HUES64 (cell line): ENCODE measurements at regions not wholly inside any gene's neighbourhood (a gene's known extent, or its start where the extent isn't known, plus 50 kb on each side); places are given as distances from the start of the nearest gene placed in this dataset.

Experiments
- H3K27ac ChIP-seq: 2 replicates; pipeline ENCODE4 v1.7.0; 2013; ENCODE audit warnings: low read depth, low read length, inconsistent platforms
- H3K27me3 ChIP-seq: 2 replicates; pipeline ENCODE4 v1.6.1; 2013; ENCODE audit warnings: mild to moderate bottlenecking, low read length; ENCODE audit not compliant: insufficient read depth
- H3K36me3 ChIP-seq: 2 replicates; pipeline ENCODE4 v1.6.1; 2013; ENCODE audit warnings: mild to moderate bottlenecking, low read length; ENCODE audit not compliant: insufficient read depth
- H3K4me1 ChIP-seq: 2 replicates; pipeline ENCODE4 v1.6.1; 2013; ENCODE audit warnings: mild to moderate bottlenecking, low read length, moderate library complexity; ENCODE audit not compliant: insufficient read depth
- H3K4me3 ChIP-seq: 2 replicates; pipeline ENCODE4 v1.5.1; 2013; ENCODE audit warnings: mild to moderate bottlenecking, low read length, moderate library complexity
- H3K9ac ChIP-seq: 2 replicates; pipeline ENCODE4 v1.6.1; 2013; ENCODE audit warnings: mild to moderate bottlenecking, low read depth, low read length
- H3K9me3 ChIP-seq: 2 replicates; pipeline ENCODE4 v1.6.1; 2013; ENCODE audit warnings: low read depth, low read length; ENCODE audit not compliant: insufficient read depth
- WGBS: fragments of 150-250, 120-280 bp; methylation state at CpG from one replicate; pipeline ENCODE4 v1.1.7; 2013; ENCODE audit warnings: missing lambda C conversion rate; 5-methylcytosine and 5-hydroxymethylcytosine counted together

DNA sequence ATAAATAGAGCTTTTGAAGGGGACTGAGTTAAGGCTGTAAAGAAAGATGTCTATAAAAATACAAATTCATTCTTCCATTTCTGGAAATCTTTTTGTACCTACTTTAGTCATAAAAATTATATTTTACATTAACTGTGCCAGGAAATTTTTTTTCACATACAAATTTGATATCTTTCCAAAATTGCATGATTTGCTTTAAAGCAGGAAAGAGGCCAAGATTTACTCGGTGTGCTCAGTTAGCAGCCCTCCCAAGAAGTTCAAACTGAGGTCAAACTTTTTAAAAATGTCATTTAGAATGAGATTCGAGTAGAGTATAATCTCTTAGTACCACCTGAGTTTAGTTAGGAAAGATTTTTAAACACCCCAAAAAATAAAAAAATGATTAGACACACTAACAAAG lies 173.2 kb upstream of the GRIP1 start:
- Histone ChIP-seq H3K4me3 (no peak overlapping the region), H3K9ac (no peak overlapping the region), H3K36me3 (no peaks in the 10 kb centered on the region), H3K27ac (no peak overlapping the region), H3K27me3 (no peaks in the 10 kb centered on the region), H3K9me3 (no peaks in the 10 kb centered on the region), H3K4me1 (no peaks in the 10 kb centered on the region)
- WGBS, result 82% methylated on average over 1 of the region's 2 CpGs

DNA sequence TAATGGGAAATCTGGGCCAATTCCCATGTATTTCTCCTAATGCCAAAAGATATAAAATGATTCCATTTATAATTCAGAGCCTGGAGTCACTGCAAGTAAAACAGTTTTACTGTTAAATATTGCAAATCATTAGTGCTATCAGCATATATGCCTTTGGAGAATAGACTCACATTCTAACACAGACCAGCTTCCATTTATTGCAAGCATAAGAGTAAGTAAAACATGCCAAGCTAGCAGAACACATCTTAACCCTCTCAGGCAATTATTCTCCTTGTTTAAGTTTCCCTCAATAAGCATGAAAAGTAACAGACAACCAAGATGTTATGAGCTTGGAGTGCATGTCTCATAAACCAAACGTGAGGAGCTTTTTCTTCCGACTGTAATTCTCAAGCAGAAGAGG lies 173.9 kb upstream of the GRIP1 start:
- H3K9me3 ChIP-seq, result no peaks in the 10 kb centered on the region
- no peak overlapping the region for H3K27ac ChIP-seq
- no peak overlapping the region for H3K9ac ChIP-seq
- H3K4me3 ChIP-seq, result no peak overlapping the region
- H3K36me3 ChIP-seq, result no peaks in the 10 kb centered on the region
- WGBS, result 91% methylated on average over 2 of the region's 2 CpGs
- H3K27me3 ChIP-seq, result no peaks in the 10 kb centered on the region
- H3K4me1 ChIP-seq, result no peaks in the 10 kb centered on the region

DNA sequence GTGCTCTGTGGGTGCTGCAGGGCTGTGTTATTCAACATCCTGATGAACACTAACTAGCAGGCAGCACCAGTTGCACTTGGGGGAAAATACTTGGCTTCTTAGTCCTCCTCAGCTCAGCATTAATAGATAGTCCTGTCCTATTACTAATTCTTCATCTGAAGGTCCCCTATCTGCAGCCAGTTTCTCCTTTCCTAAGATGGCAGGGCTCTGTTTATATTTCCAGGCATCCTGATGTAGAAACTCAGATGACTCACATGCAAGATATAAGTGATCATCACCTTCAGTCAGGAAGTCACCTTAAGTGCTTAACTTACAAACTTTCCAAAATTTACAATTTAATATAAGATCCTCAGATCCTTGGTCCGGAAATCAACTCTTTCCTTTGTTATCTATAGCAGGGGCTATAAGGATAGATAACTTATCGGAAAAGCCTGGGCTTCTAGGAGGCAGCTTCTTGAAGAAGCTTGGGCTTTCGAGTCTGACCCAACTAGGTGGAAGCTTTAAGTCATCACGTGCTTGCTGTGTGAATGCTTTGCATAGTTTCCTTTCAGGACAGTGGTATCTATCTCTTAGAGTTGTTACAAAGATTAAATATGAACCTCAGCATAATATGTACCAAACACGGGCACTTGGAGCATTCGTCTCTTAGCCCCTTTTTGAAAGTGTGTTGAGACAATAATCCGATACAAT lies 181.0 kb upstream of the GRIP1 start:
- Histone ChIP-seq H3K4me1 (peaks cover 2% of the 10 kb centered on the region; the same call in 1 of the 2 replicates), H3K9me3 (no peaks in the 10 kb centered on the region), H3K27me3 (no peaks in the 10 kb centered on the region), H3K36me3 (no peaks in the 10 kb centered on the region), H3K4me3 (no peak overlapping the region), H3K27ac (no peak overlapping the region), H3K9ac (no peak overlapping the region)
- WGBS, result 86% methylated on average over 7 of the region's 7 CpGs

DNA sequence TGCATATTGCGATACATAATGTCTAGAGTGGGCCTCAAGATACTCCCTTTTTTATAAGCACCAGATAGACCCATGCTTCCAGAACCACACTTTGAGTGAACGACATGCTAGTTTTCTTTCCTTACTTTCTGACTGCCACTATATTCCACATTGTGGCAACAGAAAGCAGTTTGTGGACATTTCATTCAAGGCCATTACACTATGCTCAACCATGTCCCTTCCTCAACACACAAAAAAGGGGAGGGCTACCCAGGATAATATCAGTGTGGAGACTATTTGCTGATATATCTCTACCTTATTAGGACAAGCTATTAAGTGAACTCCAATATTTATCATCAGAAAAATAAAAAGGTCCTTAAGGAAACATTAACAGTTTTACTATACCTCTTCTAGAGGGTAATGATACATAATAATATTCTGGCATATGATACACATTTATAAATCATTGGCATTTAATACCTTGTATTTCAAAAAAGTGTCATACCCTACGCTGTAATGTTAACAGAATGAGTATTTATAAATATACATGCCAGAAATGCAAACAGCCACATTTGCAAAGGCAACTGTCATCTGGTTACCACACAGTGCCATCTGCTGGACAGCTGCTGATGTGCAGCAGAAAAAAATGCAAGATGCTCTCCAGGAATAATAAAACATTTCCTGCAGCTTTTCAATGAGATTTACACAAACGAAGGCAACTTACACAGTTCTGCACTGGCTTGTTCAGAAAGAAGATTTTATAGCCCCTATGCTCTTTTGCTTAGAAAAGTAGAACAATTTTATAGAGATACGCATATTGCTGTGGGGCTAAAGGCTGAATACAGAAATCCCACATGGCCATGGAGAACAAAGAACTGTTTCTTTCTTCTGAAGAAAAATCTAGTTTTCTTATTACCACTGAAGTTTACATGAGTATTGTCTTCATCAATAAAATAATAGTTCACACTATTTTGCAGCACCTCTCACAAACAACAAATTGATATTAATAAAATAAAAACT lies 182.2 kb upstream of the GRIP1 start:
- no peak overlapping the region for H3K27ac ChIP-seq
- peaks cover 2% of the 10 kb centered on the region; the same call in 1 of the 2 replicates for H3K4me1 ChIP-seq
- no peak overlapping the region for H3K9ac ChIP-seq
- H3K27me3 ChIP-seq, result no peaks in the 10 kb centered on the region
- no peak overlapping the region for H3K4me3 ChIP-seq
- WGBS, result 69% methylated on average over 4 of the region's 5 CpGs
- no peaks in the 10 kb centered on the region for H3K9me3 ChIP-seq
- no peaks in the 10 kb centered on the region for H3K36me3 ChIP-seq

DNA sequence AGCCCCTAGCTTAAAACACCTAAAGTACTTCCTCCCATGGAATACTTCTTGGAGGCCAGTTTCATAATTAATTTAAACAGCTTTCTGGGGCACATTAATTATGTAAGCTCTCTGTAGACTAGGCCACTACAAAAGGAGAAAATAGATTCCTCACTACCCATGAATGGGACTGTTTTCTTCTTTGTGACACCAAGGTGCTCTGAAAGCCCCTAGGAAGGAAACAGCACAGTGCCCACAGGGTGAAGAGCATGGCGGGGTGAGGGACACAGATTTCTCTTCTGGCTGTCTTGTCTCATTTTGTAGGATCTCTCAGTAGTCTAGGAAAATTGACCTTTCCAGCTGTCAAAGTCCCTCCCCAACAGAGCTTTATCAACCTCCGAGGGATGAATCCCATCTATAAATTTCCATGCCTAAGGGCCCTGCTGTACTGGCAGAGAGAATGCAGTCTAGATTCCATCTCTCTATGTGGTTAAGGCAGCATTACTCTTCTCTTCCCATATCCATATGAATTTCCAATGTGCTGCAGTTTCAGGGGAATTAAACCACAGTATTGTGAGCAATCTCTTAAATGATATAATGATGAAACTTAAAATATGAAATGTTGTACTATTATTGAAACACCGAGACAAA lies 183.6 kb upstream of the GRIP1 start:
- no peak overlapping the region for H3K27ac ChIP-seq
- H3K9me3 ChIP-seq, result no peaks in the 10 kb centered on the region
- H3K36me3 ChIP-seq, result no peaks in the 10 kb centered on the region
- peaks cover 2% of the 10 kb centered on the region; the same call in 1 of the 2 replicates for H3K4me1 ChIP-seq
- 89% methylated on average over 3 of the region's 3 CpGs for WGBS
- H3K4me3 ChIP-seq, result no peak overlapping the region
- H3K27me3 ChIP-seq, result no peaks in the 10 kb centered on the region
- no peak overlapping the region for H3K9ac ChIP-seq

DNA sequence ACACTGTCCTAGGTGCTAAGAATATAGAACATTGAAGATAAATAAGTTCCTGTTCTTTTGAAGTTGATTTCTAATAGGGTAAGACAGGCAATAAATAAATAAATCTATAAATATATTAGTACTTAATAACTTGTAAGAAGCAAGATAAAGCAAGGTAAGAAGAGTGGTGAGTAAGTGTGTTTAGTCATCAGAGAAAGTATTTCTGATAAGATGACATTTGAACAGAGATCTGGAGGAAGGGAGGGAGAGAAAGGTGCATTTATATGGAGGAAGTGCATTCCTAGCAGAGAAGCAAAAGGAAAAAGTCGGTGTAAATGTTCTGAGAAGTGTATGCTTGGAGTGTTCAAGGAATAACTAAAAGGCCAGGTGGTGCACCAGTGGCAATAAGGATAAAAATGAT lies 184.4 kb upstream of the GRIP1 start:
- WGBS, result 83% methylated on average over 1 of the region's 1 CpG
- H3K27ac ChIP-seq, result no peak overlapping the region
- peaks cover 2% of the 10 kb centered on the region; the same call in 1 of the 2 replicates for H3K4me1 ChIP-seq

DNA sequence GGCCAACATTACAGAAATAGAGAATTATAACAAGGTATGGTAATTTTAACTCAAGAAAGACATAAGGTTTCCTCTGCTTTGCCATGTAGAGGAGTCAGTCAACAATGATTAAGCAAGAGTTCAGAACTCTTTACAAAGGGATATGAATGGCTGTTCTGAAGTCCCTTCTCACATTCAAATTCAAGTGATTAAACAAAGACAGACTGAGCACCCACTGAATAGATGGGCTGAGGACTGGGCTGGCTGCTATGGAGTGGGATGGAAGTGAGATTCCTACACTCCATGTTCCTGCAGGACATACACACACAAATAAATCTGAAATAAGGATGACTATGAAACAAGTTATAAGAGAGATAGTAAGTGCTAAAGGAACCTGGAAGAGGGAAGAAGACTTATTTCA lies 199.0 kb upstream of the GRIP1 start:
- Histone ChIP-seq H3K9ac (peak overlapping the region; percentile 15; the same call in 1 of the 2 replicates), H3K4me3 (no peak overlapping the region), H3K4me1 (peaks cover 40% of the 10 kb centered on the region), H3K9me3 (no peaks in the 10 kb centered on the region), H3K27me3 (no peaks in the 10 kb centered on the region), H3K36me3 (no peaks in the 10 kb centered on the region), H3K27ac (peak overlapping the region; percentile 71)

More for the DNA sequence above, 184.4 kb upstream of the GRIP1 start:
- Histone ChIP-seq H3K9me3 (no peaks in the 10 kb centered on the region), H3K9ac (no peak overlapping the region), H3K36me3 (no peaks in the 10 kb centered on the region), H3K27me3 (no peaks in the 10 kb centered on the region), H3K4me3 (no peak overlapping the region)

DNA sequence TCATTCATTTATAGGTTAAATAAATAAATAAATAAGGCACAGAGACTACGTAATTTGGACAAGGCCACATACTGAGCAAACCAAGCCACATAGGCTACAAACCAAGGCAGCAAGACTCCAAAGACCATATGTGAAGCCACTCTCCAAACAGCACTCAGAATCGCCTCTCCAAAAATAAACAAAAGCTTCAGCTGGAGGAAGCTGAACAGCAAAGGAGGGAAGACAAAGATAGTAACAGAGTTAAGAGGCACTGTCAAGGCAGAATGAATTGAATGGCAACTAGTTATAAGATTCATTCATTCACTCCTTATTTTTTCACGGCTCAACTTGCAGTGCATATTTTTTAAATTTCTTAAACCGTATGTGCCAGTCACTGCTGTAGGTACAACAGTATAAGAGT lies 200.5 kb upstream of the GRIP1 start:
- Histone ChIP-seq H3K36me3 (no peaks in the 10 kb centered on the region), H3K9me3 (no peaks in the 10 kb centered on the region), H3K4me3 (no peak overlapping the region), H3K27ac (no peak overlapping the region), H3K27me3 (no peaks in the 10 kb centered on the region), H3K4me1 (peaks cover 52% of the 10 kb centered on the region), H3K9ac (no peak overlapping the region)
- WGBS, result 95% methylated on average over 4 of the region's 4 CpGs

DNA sequence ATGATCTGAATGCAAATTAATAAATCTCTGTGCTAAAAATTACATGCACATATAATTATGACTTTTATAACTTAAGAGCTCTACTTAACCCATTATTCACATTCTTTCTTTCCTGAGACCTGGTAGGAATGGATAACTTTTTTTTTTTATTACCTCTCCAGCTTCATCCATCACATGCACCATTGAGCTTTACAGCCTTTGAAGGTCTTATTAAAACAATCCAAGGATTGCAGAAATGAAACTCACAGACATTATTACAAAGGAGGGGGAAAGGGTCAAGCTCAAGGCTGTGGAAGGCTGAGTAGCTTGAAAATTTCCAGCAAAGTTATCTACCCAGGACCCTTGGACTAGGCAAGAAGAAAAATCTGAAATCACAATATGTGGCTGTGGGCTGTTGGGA lies 202.5 kb upstream of the GRIP1 start:
- Histone ChIP-seq H3K36me3 (no peaks in the 10 kb centered on the region), H3K9me3 (no peaks in the 10 kb centered on the region), H3K9ac (no peak overlapping the region), H3K4me3 (no peak overlapping the region), H3K27ac (no peak overlapping the region), H3K4me1 (peaks cover 61% of the 10 kb centered on the region), H3K27me3 (no peaks in the 10 kb centered on the region)

DNA sequence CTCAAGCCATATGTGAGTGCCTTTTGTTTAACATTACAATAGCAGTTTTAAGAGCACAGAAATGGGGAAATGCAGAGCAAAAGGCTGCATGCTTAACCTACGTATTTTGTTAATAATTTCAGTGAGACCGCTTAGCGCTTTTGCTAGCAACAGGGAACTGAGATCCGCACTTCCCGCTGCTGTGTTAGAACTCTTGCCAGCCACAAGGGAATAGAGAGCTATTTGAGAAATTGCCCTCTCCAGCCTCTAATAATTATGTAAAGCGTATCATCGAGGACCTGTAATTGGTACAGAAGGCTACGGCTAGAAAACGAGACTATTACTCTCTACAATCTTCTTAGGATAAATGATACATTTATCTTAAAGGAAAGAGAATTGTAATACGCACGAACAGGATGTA lies 205.2 kb upstream of the GRIP1 start:
- no peaks in the 10 kb centered on the region for H3K27me3 ChIP-seq
- 84% methylated on average over 5 of the region's 11 CpGs for WGBS

More for the DNA sequence above, 205.2 kb upstream of the GRIP1 start:
- no peak overlapping the region for H3K9ac ChIP-seq
- H3K9me3 ChIP-seq, result no peaks in the 10 kb centered on the region
- no peak overlapping the region; the same call in 1 of the 2 replicates for H3K27ac ChIP-seq
- H3K36me3 ChIP-seq, result no peaks in the 10 kb centered on the region
- H3K4me3 ChIP-seq, result no peak overlapping the region
- peaks cover 34% of the 10 kb centered on the region for H3K4me1 ChIP-seq
